ENCODE measurements at regions not wholly inside any gene's neighbourhood (a gene's known extent, or its start where the extent isn't known, plus 50 kb on each side); places are given as distances from the start of the nearest gene placed in this dataset.

- no peak for TF ChIP-seq POLR2AphosphoS5 (IDR thresholded peaks at IDR 0.05)
- no peak for TF ChIP-seq CTCF (IDR thresholded peaks at IDR 0.05)
- no peak for TF ChIP-seq EP300 (IDR thresholded peaks at IDR 0.05)
These were observed 71.8 kb upstream of the ZNF469 start for GRCh38 chr16:88310796-88311605.
